ENCODE measurements at regions not wholly inside any gene's neighbourhood (a gene's known extent, or its start where the extent isn't known, plus 50 kb on each side); places are given as distances from the start of the nearest gene placed in this dataset.

DNA sequence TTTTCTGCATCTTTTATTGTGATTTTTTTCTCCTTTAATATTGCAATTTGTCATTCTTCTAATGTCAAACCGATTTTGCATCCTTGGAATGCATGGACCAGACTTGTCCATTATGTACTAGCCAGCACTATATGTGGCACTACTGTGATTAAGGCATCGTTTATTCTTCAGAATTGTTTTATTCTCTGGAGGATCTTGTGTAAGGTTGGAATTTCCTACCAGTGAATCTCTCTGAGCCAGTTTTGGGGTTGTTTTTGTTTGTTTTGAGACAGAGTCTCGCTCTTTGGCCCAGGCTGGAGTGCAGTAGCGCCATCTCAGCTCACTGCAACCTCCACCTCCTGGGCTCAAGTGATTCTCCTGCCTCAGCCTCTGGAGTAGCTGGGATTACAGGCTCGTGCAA, 58.5 kb downstream of the IGLL5 start:
- TF ChIP-seq POLR2AphosphoS5 (IDR thresholded peaks at IDR 0.05; ENCODE audit: low read depth, low read length) = no peak
- no peak for TF ChIP-seq TAF1 (IDR thresholded peaks at IDR 0.05; ENCODE audit: borderline replicate concordance, low read depth, low read length)
- TF ChIP-seq POLR2A (IDR thresholded peaks at IDR 0.05; ENCODE audit: low read depth, low read length) = no peak
- no peak for FAIRE-seq
- no peak for DNase-seq (ENCODE audit: insufficient read length)

- no peak for TF ChIP-seq POLR2A (IDR thresholded peaks at IDR 0.05; ENCODE audit: low read depth, low read length)
- TF ChIP-seq TAF1 (IDR thresholded peaks at IDR 0.05; ENCODE audit: borderline replicate concordance, low read depth, low read length) = no peak
- no peak for DNase-seq (ENCODE audit: insufficient read length)
- no peak for FAIRE-seq
Observed at GRCh38 chr22:22948651-22949571, 61.3 kb downstream of the IGLL5 start.

GRCh38 chr22:22949953-22950352, 62.3 kb downstream of the IGLL5 start:
- FAIRE-seq = no peak
- TF ChIP-seq POLR2A (IDR thresholded peaks at IDR 0.05; ENCODE audit: low read depth, low read length) (no peak), POLR2AphosphoS5 (IDR thresholded peaks at IDR 0.05; ENCODE audit: low read depth, low read length) (no peak), TAF1 (IDR thresholded peaks at IDR 0.05; ENCODE audit: borderline replicate concordance, low read depth, low read length) (no peak)
- no peak for DNase-seq (ENCODE audit: insufficient read length)

DNA sequence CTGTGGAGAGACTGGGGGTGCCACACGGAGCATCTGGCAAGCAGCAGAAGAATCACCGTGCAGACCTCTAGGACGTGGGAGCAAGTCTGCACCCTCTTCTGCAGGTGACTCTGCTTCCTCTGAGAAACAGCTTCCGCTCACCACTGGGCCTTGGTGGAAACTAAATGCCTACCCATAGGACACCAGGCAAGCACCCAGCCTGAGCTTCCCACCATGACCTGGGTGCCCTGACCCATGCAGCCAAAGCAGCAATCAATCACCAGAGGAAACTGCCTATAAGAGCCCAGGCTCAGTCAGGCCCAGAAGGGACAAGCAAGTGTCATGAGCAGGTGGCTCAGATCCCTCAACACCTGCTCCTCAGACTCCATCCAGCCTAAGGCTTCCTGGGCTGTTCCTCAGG, 63.4 kb downstream of the IGLL5 start:
- no peak for DNase-seq (ENCODE audit: insufficient read length)
- no peak for TF ChIP-seq POLR2AphosphoS5 (IDR thresholded peaks at IDR 0.05; ENCODE audit: low read depth, low read length)
- peak; percentile 36 for FAIRE-seq

DNA sequence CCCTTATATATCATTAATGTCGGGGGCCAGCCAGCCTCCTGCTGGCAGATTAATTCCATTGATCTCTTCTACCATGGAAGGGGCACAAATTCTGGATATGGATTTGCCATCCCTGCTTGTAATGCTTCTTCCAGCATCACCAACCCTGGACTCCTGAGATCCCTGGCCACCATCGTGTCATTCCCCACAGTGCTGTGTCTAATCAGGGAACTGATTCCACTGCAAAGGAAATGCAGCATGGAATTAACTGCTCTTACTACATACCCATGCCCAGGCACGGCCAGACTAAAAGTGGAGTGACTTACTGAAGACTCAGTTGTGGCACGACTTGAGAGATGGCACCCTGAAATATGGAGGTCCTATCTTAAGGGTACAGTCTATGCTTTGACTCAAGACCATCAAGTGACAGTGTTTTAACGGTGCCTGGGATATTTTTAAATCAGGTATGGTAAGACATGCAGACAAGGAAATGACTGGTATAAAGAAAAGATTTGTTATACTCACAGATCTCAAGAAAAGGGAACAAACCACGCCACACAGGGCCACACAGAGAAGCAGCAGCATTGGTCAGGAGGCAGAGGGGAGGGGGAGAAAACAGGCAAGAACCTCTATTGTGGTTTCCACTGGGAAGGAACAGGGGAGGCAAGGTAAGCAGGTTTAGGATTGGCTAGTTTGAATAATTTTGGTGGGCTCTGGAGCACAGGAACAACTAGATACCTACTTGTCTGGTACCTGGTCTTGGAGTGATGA, 65.1 kb downstream of the IGLL5 start:
- DNase-seq (ENCODE audit: insufficient read length) (no peak), FAIRE-seq (peak; percentile 42)
- TF ChIP-seq POLR2AphosphoS5 (IDR thresholded peaks at IDR 0.05; ENCODE audit: low read depth, low read length) (no peak), POLR2A (IDR thresholded peaks at IDR 0.05; ENCODE audit: low read depth, low read length) (no peak), TAF1 (IDR thresholded peaks at IDR 0.05; ENCODE audit: borderline replicate concordance, low read depth, low read length) (no peak)

DNA sequence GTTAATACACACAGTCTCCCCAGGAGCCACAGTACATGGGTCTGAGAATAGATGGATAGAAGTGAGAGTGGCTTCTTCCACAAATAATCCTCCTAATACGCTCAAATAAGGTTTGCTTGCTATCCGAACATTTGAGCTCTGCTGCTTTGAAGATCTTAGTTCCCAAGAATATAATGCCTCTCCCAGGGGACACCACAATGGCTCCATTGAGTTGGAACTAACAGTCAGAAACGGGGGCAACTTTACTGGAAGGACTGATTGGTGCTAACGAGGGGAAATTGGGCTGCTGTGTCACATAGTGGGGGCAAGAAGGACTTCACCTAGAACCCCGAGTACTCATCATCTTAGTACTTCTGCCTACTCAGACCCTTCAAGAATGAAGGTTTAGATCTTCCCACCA, 66.2 kb downstream of the IGLL5 start:
- DNase-seq (ENCODE audit: insufficient read length) = no peak
- no peak for TF ChIP-seq TAF1 (IDR thresholded peaks at IDR 0.05; ENCODE audit: borderline replicate concordance, low read depth, low read length)
- TF ChIP-seq POLR2A (IDR thresholded peaks at IDR 0.05; ENCODE audit: low read depth, low read length) = no peak
- no peak for TF ChIP-seq POLR2AphosphoS5 (IDR thresholded peaks at IDR 0.05; ENCODE audit: low read depth, low read length)
- FAIRE-seq = peak; percentile 50

GRCh38 chr22:22954656-22955055, 67.0 kb downstream of the IGLL5 start:
- TF ChIP-seq POLR2A (IDR thresholded peaks at IDR 0.05; ENCODE audit: low read depth, low read length) (no peak), POLR2AphosphoS5 (IDR thresholded peaks at IDR 0.05; ENCODE audit: low read depth, low read length) (no peak), TAF1 (IDR thresholded peaks at IDR 0.05; ENCODE audit: borderline replicate concordance, low read depth, low read length) (no peak)
- DNase-seq (ENCODE audit: insufficient read length) (no peak), FAIRE-seq (peak; percentile 95)

- FAIRE-seq (no peak), DNase-seq (ENCODE audit: insufficient read length) (no peak)
- TF ChIP-seq POLR2AphosphoS5 (IDR thresholded peaks at IDR 0.05; ENCODE audit: low read depth, low read length) (no peak), POLR2A (IDR thresholded peaks at IDR 0.05; ENCODE audit: low read depth, low read length) (no peak), TAF1 (IDR thresholded peaks at IDR 0.05; ENCODE audit: borderline replicate concordance, low read depth, low read length) (no peak)
Observed at GRCh38 chr22:22955276-22955798, 67.7 kb downstream of the IGLL5 start.

- DNase-seq (ENCODE audit: insufficient read length) (no peak), FAIRE-seq (peak; percentile 93)
- TF ChIP-seq POLR2A (IDR thresholded peaks at IDR 0.05; ENCODE audit: low read depth, low read length) (no peak), POLR2AphosphoS5 (IDR thresholded peaks at IDR 0.05; ENCODE audit: low read depth, low read length) (no peak)
Observed at GRCh38 chr22:22955866-22956535, 68.4 kb downstream of the IGLL5 start.

GRCh38 chr22:22957090-22957489, 69.5 kb downstream of the IGLL5 start:
- DNase-seq (ENCODE audit: insufficient read length) = no peak
- TF ChIP-seq POLR2AphosphoS5 (IDR thresholded peaks at IDR 0.05; ENCODE audit: low read depth, low read length) (no peak), TAF1 (IDR thresholded peaks at IDR 0.05; ENCODE audit: borderline replicate concordance, low read depth, low read length) (no peak), POLR2A (IDR thresholded peaks at IDR 0.05; ENCODE audit: low read depth, low read length) (no peak)
- FAIRE-seq = no peak

- FAIRE-seq (no peak), DNase-seq (ENCODE audit: insufficient read length) (no peak)
- TF ChIP-seq TAF1 (IDR thresholded peaks at IDR 0.05; ENCODE audit: borderline replicate concordance, low read depth, low read length) (0 out of 2 replicates have a peak, but pooled peaks have one; percentile 15), POLR2A (IDR thresholded peaks at IDR 0.05; ENCODE audit: low read depth, low read length) (no peak)
Observed at GRCh38 chr22:22958621-22959020, 71.0 kb downstream of the IGLL5 start.
